ENCODE measurements at regions not wholly inside any gene's neighbourhood (a gene's known extent, or its start where the extent isn't known, plus 50 kb on each side); places are given as distances from the start of the nearest gene placed in this dataset.

- DNase-seq (ENCODE audit: low read depth), result no peak
Observed at GRCh38 chr2:102951249-102951648, 189.4 kb downstream of the TMEM182 start.

- peak; percentile 89 for DNase-seq (ENCODE audit: low read depth)
Observed at GRCh38 chr2:102967451-102967850, 205.6 kb downstream of the TMEM182 start.

GRCh38 chr2:102968375-102968774 is 206.5 kb downstream of the TMEM182 start:
- DNase-seq (ENCODE audit: low read depth), result no peak

DNA sequence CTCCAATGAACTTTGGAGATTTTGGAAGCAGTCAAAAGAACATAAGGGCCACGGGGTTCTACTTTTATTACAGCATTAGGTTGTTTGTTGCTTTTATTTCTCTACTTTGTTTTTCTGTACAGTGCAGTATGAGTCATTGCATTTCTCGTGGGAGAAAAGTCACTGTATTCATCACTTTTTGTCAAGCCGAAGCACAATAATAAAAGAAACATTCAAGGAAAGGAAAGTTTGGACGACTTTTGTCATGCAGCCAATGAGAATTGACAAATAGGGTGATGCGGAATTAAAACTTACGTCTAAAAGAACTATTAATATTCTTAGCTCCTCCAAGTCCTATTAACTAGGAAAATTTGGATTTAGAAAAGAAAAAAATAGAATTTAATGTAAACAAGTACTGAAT is 209.9 kb downstream of the TMEM182 start:
- no peak for DNase-seq (ENCODE audit: low read depth)

- peak; percentile 45 for DNase-seq (ENCODE audit: low read depth)
Observed at GRCh38 chr2:102975996-102976975, 214.5 kb downstream of the TMEM182 start.

- DNase-seq (ENCODE audit: low read depth), result no peak
Observed at GRCh38 chr2:102977426-102978090, 215.7 kb downstream of the TMEM182 start.

- no peak for DNase-seq (ENCODE audit: low read depth)
Observed at GRCh38 chr2:102978091-102978490, 216.3 kb downstream of the TMEM182 start.

GRCh38 chr2:102979429-102979828 is 217.6 kb downstream of the TMEM182 start:
- no peak for DNase-seq (ENCODE audit: low read depth)

GRCh38 chr2:102983786-102984185 is 222.0 kb downstream of the TMEM182 start:
- DNase-seq (ENCODE audit: low read depth), result no peak

DNA sequence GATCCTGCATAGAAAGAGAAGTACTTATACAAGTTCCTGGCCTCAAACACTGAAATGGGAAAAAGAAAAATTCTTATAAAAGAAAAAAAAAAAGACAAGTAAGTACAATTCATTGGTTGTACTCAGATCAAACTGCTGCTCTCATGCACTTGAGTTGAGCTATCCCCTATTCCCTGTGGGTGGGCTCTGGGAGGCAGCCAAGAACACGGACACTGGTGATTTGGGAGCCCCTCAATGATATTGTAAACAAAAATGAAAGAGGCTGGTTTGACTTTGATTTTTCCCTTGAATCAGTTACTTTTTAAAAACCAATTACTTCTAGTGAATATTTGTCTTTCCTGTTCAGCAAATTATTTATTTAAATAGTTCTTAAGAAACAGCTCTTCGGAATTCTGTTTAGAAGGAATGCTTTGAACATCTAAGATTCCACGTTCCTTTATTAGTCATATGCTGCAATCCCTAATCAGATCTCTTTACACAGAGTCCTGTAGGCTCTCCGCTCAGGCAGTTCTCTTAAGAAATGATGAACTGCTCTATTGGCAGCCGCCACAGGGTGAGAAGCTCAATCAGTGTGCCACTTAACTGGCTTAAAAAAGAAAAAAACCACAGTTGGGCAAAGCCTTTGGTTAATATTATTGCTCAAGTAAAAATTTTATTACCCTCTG is 225.1 kb downstream of the TMEM182 start:
- no peak for DNase-seq (ENCODE audit: low read depth)

DNA sequence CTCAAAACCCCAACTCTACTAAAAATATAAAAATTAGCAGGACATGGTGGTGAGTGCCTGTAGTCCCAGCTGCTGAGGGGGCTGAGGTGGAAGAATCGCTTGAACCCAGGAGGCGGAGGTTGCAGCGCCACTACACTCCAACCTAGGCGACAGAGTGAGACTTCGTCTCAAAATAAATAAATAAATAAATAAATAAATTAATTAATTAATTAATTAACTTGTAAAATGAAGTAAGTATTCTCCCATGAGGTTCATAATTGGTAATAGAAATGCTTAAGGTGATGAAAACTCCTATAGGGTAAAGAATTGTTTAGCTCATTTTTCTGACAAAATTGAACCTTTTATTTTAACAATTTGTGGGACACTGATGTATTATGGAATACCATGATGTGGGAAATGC is 230.8 kb downstream of the TMEM182 start:
- DNase-seq (ENCODE audit: low read depth), result no peak

GRCh38 chr2:102999958-103000357 is 238.1 kb downstream of the TMEM182 start:
- no peak for DNase-seq (ENCODE audit: low read depth)

DNA sequence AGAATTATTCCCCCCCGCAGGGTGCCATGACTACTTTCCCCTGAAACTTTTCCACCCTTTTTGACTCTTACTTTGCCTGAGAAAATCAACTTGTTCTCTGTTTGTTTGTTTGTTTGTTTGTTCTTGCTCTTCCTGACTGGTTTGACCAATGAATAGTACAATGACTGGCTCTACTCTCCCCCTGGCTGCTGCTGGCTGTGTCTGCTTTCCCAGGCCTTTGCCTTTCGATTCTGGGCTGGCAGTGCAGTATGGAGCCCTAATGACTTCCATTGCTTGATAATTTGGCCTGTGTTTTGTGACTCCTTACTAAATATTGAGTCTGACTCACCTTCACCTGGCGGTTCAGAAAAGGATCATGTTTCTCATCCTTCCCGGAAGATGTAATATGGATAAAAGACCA is 241.1 kb downstream of the TMEM182 start:
- DNase-seq (ENCODE audit: low read depth), result no peak

DNA sequence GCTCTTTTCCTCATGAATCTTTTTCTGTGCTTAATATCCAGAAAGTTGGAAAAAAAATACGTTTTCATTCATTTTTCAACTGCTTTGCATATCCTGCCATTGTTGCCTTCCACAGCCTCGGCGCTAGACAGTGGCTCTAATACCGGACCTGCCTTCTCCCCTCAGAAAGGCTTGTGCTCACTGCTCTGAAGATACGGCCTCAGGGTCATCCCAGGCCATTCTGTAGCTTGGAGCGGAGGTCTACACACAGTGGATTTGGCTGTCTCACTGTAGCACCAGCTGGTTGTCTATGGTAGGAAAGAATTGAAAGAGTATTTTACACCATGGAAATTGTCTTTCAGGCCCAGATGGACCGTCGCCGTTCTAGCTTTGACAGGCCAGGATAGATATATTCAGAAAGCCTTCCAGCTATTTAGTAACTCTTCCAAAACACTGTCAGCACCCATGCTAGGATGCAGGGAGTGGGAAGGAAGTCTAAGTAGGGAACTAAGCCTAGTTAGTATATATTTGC is 242.0 kb downstream of the TMEM182 start:
- no peak for DNase-seq (ENCODE audit: low read depth)

DNA sequence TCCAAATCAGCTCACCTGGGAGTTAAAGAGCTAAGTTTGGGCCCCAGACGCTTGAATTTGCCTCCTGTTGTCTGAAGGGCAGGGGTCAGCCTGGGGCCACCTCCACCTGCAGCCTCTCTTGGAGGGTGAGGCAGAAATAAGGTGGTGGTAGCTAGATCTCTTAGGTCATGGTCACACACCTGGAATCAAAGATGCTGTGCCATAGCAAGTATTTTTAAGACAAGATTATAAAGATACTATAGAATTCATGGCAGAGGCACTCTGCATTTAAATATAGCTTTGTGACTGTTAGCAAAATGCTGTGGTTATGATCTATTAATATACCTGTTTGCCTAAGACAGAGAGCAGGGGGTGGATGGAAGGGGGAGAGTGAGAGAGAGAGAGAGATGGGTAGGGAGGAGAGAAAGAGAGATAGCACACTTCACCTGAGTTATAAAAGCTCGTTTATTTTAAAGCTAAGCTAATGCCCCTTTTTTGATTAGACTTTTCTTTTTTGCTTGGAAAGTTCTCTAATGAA is 242.7 kb downstream of the TMEM182 start:
- no peak for DNase-seq (ENCODE audit: low read depth)

DNA sequence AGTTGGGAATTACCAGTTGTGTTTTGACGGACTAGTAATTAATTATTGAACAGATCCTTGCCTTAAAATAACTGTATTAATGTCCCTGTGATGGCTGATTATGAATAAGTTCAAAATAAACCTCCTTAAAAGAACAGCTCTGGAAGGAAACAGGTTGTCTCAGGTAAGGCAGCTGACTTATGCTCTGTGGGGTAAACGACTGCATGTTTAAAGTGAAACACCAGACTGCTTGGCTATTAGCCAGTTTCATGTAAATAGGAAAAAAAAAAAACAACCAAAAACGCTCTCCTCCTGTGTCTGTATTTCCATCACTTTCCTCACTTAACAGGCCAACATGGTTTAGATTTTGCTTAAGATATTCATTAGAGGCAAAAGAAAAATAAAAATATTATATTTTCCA is 243.6 kb downstream of the TMEM182 start:
- no peak for DNase-seq (ENCODE audit: low read depth)

DNA sequence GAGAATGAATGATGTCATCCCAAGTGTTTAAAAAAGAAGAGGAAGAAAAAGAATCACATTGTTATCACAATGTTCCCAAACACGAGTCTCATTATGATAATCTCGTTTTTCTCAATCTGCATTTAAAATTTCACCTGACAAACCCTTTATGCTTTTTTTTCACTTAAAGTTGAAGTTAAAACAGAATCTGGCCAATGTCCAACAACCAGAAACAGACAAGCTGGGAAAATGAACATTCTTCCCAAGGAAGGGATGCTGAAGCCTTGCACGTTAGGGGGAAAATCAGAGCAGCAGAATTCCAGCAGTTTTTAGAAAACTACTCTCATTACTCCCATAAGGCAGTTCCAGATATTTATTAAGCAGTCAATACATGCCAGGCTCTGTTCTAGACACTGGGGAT is 245.3 kb downstream of the TMEM182 start:
- DNase-seq (ENCODE audit: low read depth), result no peak

DNA sequence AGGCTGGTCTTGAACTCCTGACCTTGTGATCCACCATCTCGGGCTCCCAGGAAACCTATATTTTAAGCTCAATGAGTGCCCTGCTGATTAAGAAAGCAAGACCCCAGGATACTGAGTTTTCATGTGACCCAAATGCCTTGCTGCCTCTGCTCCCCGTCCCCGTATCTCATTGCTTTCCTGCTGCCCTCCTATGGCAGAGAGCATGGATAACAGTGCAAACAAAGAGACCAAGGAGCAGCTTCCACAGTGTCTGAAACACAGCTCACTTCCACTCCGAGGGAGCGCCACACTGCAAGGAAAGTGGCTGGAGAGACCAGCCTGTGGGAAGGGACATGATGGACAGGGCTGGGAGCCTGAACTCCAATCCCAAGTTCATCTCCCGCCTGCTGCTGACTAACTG is 246.8 kb downstream of the TMEM182 start:
- DNase-seq (ENCODE audit: low read depth), result no peak

DNA sequence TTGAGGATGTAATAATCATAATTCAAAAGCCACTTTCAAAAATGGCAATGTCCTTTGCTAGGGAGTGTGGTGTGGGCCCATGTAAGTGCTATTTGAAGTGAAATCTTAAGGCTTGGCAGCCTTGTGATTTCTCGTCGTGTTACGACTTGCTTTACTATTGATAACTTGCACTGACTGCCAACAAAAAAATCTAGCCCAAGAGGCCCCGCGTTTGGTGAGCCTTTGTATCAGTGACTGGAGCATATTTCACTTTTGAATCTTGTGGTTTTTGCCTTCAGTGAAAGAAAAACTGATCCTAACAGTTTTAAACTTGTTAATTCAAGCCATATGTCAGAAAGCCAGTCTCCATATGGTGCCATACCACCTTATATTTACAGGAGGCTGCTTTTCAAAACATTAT is 248.0 kb downstream of the TMEM182 start:
- no peak for DNase-seq (ENCODE audit: low read depth)

- DNase-seq (ENCODE audit: low read depth), result no peak
Observed at GRCh38 chr2:103010306-103010705, 248.5 kb downstream of the TMEM182 start.

DNA sequence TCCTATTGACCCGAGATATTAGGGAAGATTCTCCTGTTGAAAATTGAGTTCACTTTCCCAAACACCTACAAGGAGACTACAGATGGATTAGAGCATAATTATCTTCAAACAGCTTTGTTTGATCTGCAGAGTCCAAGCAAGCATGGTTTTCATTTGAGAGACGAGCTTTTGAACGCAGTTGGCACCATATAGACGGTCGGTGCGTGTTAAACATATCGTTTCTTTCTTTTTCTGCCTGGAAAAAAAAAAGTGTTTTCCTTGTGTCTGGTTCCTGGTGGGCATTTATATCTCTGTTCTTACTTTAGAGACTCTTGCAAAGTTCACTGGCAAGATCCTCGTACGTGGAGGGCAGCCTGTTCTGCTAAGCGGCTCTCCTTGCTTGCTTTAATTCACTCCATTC is 248.9 kb downstream of the TMEM182 start:
- DNase-seq (ENCODE audit: low read depth), result no peak

- no peak for DNase-seq (ENCODE audit: low read depth)
Observed at GRCh38 chr2:103012590-103012989, 250.8 kb downstream of the TMEM182 start.
